ENCODE measurements at regions not wholly inside any gene's neighbourhood (a gene's known extent, or its start where the extent isn't known, plus 50 kb on each side); places are given as distances from the start of the nearest gene placed in this dataset.
"Not testable (repeated sequence)": the region's sequence is repeated elsewhere in the genome, so short reads cannot be mapped to it uniquely, and the experiment has no call there.

DNA sequence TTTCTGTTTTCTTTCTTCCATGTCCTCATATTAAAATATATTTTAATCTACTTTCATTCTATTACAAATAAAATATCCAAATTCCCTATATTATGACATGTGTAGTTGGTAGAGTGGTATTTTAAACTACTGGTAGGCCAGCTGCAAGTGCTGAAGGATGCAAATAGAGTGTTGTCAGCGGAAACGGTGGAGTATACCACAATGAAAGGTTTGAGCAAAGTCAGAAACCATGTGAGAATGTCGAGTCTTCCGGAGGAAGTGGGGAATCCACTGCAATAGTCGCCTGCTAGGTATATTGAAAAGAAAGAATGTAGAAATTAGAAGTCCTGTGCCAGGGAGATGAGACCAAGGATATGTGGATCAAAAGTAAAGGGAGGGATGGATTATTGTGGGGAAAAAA is 373.9 kb downstream of the DSEL start:
- no peak for ATAC-seq
- Mint-ChIP-seq H3K36me3 (ENCODE audit: insufficient read depth) (no peaks in the 10 kb centered on the region), H3K27me3 (ENCODE audit: low read depth) (no peaks in the 10 kb centered on the region), H3K4me3 (no peak overlapping the region), H3K4me1 (ENCODE audit: low read depth) (no peaks in the 10 kb centered on the region), H3K9me3 (no peaks in the 10 kb centered on the region)
- DNase-seq, result no peak

DNA sequence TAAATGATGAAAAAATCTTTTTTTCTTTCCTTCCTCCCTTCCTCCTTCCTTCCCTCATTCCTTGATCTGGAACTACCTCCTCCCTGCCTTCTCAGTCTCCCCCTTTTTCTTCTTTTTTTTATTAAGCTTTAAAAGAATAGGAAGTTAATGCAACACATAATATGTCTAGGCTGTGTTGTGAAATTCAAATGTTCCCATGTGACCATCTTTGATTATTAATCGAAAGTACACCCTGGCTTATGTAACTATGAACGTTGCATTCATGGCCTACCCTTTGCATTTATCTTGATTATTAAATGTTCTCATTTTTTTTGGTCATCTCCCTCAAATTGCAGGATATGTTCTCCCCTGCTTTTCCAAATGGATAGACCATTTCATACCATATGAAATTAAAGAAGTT is 376.0 kb downstream of the DSEL start:
- ATAC-seq (no peak), DNase-seq (no peak)
- H3K4me1 Mint-ChIP-seq (ENCODE audit: low read depth), result no peaks in the 10 kb centered on the region
- no peaks in the 10 kb centered on the region for H3K9me3 Mint-ChIP-seq
- no peak overlapping the region for H3K4me3 Mint-ChIP-seq
- no peaks in the 10 kb centered on the region for H3K27me3 Mint-ChIP-seq (ENCODE audit: low read depth)
- H3K36me3 Mint-ChIP-seq (ENCODE audit: insufficient read depth), result no peaks in the 10 kb centered on the region

DNA sequence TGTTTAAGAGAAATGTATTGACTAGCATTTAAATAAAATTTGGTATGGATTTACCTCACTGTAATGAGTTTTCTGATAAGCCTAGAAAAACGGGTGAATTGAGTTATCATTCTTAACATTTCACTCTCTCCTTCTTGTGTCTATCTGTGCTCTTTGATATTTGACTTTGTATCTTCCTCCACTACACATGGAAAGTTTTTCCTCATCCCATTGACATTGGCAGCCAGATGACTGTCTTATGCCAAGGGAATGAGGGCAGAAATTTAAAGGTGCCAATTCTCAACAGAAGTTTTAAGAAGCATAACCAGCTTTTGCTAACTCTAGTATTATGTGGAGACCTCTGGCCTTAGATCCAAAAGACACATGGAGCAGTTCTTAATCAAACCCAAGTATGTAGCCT is 376.6 kb downstream of the DSEL start:
- DNase-seq (no peak), ATAC-seq (no peak)
- H3K4me3 Mint-ChIP-seq, result no peak overlapping the region
- H3K36me3 Mint-ChIP-seq (ENCODE audit: insufficient read depth), result no peaks in the 10 kb centered on the region
- no peaks in the 10 kb centered on the region for H3K4me1 Mint-ChIP-seq (ENCODE audit: low read depth)
- H3K9me3 Mint-ChIP-seq, result no peaks in the 10 kb centered on the region
- no peaks in the 10 kb centered on the region for H3K27me3 Mint-ChIP-seq (ENCODE audit: low read depth)

DNA sequence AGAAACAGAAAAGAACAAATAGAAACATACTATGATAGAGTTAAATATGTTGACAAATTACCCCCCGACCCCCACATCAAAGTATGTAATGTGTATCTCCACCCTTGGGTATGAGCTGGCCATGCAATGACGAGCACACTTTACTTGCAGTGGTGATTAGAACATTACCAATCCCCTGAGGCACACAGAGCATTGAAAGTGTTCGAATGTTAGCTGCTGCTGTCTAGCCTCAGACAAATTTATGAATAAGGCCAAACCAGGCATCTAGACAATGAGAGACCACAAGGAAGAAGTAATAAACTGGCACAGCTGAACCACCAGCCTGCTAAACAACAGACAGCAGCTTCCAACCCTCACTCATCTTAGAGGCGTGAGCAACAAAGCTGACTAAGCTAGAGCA is 380.5 kb downstream of the DSEL start:
- H3K9me3 Mint-ChIP-seq, result no peaks in the 10 kb centered on the region
- H3K27me3 Mint-ChIP-seq (ENCODE audit: low read depth), result no peaks in the 10 kb centered on the region
- no peaks in the 10 kb centered on the region for H3K36me3 Mint-ChIP-seq (ENCODE audit: insufficient read depth)
- DNase-seq (no peak), ATAC-seq (no peak)
- H3K4me3 Mint-ChIP-seq, result no peak overlapping the region
- H3K4me1 Mint-ChIP-seq (ENCODE audit: low read depth), result no peaks in the 10 kb centered on the region

DNA sequence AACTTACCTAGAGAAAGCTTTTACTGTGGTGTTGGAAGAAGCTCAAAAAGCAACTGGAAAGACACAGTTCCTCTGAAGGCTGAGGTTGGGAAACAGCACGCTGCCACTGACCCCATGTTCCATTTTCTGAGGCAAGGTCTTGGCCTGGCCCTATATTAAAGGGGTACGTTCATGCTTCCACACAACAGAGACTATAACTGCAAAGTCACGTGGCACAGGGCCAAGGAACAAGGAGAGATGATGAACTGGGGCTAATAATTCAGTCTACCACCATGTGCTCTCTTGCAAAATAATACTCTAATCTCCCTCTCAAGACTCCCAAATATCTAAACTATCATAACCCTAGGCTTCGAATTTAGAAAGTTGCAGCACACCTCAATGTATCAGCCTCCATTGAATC is 381.6 kb downstream of the DSEL start:
- Mint-ChIP-seq H3K27me3 (ENCODE audit: low read depth) (no peaks in the 10 kb centered on the region), H3K36me3 (ENCODE audit: insufficient read depth) (no peaks in the 10 kb centered on the region), H3K9me3 (no peaks in the 10 kb centered on the region), H3K4me1 (ENCODE audit: low read depth) (no peaks in the 10 kb centered on the region), H3K4me3 (no peak overlapping the region)
- ATAC-seq, result no peak
- DNase-seq, result no peak

DNA sequence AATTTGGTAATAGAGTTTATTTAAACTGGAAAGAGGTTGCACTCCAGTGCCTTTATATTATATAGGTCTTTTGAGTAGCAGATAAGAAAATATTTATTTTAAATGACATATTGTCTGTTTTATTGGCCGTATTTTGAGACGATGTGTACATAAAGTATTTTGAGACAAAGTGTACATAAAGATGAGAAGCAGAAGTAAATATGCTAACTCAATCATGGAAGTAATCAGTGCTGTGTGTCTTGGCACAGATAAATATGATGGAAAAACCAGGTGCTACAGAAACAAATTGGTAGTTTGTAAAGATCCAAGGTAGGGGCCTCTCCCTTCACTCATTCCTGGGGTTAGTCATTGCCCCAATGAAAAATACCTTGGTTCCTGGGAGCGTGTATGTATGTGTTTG is 382.9 kb downstream of the DSEL start:
- Mint-ChIP-seq H3K4me1 (ENCODE audit: low read depth) (no peaks in the 10 kb centered on the region), H3K36me3 (ENCODE audit: insufficient read depth) (no peaks in the 10 kb centered on the region), H3K4me3 (no peak overlapping the region), H3K27me3 (ENCODE audit: low read depth) (no peaks in the 10 kb centered on the region), H3K9me3 (no peaks in the 10 kb centered on the region)
- no peak for DNase-seq
- ATAC-seq, result no peak

DNA sequence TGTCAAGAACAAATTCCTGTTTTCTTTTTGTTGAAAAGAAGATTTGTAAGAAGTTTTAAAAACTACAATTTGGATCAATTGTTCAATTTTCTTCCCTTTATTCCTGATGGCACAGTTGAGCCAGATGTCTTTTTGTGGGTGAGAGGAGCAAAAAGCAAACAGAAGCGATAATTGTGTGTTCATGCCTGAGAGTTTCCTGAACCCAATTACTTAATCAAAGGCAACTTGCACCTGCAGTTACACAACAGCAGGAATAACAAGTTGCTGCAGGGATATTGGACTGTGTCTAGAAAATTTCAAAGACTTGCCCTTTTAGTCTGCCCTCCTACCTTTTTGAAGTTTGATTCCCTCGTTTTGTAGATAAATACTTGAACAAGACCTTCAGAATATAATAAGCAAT is 383.6 kb downstream of the DSEL start:
- no peak for DNase-seq
- Mint-ChIP-seq H3K4me1 (ENCODE audit: low read depth) (no peaks in the 10 kb centered on the region), H3K4me3 (no peak overlapping the region), H3K36me3 (ENCODE audit: insufficient read depth) (no peaks in the 10 kb centered on the region), H3K9me3 (no peaks in the 10 kb centered on the region), H3K27me3 (ENCODE audit: low read depth) (no peaks in the 10 kb centered on the region)
- no peak for ATAC-seq

DNA sequence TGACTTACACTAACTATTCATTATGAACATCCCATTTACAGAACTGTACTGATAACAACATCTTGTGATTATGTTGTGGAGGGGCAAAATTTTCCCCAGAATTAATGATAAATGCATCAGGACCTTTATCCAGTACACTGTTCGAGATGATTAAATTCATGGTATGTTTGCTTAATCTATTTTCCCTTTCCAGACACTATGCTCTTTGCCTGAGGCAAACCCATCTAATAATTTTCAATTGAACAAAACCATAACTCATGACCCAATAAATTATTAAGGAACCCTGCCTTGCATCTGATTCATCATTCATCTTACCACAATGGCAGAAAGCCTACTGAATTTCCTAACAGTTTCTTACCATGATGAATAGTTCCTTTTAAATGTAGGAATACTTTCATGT is 385.0 kb downstream of the DSEL start:
- H3K36me3 Mint-ChIP-seq (ENCODE audit: insufficient read depth), result no peaks in the 10 kb centered on the region
- no peak for ATAC-seq
- no peak overlapping the region for H3K4me3 Mint-ChIP-seq
- no peaks in the 10 kb centered on the region for H3K27me3 Mint-ChIP-seq (ENCODE audit: low read depth)
- no peak for DNase-seq
- no peaks in the 10 kb centered on the region for H3K9me3 Mint-ChIP-seq
- no peaks in the 10 kb centered on the region for H3K4me1 Mint-ChIP-seq (ENCODE audit: low read depth)

DNA sequence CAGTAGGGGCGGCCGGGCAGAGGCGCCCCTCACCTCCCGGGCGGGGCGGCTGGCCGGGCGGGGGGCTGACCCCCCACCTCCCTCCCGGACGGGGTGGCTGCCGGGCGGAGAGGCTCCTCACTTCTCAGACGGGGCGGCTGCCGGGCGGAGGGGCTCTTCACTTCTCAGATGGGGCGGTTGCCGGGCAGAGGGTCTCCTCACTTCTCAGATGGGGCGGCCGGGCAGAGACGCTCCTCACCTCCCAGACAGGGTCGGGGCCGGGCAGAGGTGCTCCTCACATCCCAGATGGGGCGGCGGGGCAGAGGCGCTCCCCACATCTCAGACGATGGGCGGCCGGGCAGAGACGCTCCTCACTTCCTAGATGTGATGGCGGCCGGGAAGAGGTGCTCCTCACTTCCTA is 389.8 kb downstream of the DSEL start:
- H3K4me1 Mint-ChIP-seq (ENCODE audit: low read depth); ATAC-seq: not testable (repeated sequence)

DNA sequence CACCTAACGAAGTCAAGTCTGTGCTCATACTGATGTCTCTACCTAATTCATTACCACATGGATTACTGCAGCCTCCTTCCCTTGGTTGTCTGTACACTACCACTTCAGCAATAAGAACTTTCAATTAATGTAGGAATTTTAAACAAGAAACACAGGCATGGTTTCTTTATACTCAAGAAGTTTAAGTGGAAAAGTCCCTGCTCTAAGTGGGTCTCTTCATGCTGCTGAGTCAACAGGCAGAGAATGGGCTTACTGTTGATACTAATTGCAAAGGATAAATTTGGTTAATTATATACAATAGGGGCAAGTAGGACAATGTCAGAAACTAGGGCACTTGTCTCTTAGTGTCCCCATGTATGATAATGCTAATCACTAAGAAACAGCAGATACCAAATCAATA is 392.6 kb downstream of the DSEL start:
- ATAC-seq (no peak), DNase-seq (no peak)
- H3K9me3 Mint-ChIP-seq, result no peaks in the 10 kb centered on the region
- H3K27me3 Mint-ChIP-seq (ENCODE audit: low read depth), result no peaks in the 10 kb centered on the region
- no peak overlapping the region for H3K4me3 Mint-ChIP-seq
- H3K36me3 Mint-ChIP-seq (ENCODE audit: insufficient read depth), result no peaks in the 10 kb centered on the region
- no peaks in the 10 kb centered on the region for H3K4me1 Mint-ChIP-seq (ENCODE audit: low read depth)

More for the DNA sequence above, 389.8 kb downstream of the DSEL start:
- DNase-seq; H3K36me3 Mint-ChIP-seq (ENCODE audit: insufficient read depth); H3K4me3 Mint-ChIP-seq; H3K9me3 Mint-ChIP-seq; H3K27me3 Mint-ChIP-seq (ENCODE audit: low read depth): not testable (repeated sequence)

DNA sequence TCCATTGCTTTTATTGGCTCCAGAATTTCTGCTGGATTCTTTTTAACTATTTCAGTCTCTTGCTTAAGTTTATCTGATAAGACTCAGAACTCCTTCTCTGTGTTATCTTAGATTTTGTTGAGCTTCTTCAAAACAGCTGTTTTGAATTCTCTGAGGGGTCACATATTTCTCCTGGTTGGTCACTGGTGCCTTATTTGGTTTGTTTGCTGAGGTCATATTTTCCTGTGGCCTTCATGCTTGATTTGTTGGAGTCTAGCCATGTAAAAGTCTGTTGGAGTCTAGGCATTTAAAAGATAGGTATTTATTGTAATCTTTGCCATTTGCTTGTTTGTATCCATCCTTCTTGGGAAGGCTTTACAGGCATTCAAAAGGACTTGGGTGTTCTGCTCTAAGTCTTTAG is 398.7 kb downstream of the DSEL start:
- no peak overlapping the region for H3K4me3 Mint-ChIP-seq
- H3K4me1 Mint-ChIP-seq (ENCODE audit: low read depth), result no peaks in the 10 kb centered on the region
- no peaks in the 10 kb centered on the region for H3K27me3 Mint-ChIP-seq (ENCODE audit: low read depth)
- ATAC-seq (no peak), DNase-seq (no peak)
- no peaks in the 10 kb centered on the region for H3K36me3 Mint-ChIP-seq (ENCODE audit: insufficient read depth)
- no peaks in the 10 kb centered on the region for H3K9me3 Mint-ChIP-seq

DNA sequence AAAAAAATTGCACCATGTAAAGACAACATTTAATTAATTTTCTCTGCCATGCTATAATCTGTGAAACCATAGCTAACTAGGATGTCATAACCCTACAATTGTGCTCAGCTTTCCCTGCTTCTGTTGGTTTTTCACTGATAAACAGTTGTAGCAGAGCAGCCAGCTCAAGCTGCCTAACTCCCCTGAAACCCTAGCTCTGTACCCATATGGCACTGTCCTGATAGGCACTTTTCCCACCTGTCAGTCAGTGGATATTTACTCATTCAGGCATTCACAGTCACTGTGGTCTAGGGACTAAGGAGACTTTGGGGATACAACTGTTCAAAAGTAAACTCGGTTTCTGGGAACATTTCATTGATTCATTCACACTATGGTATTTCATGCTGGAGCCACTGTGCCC is 407.0 kb downstream of the DSEL start:
- H3K4me1 Mint-ChIP-seq (ENCODE audit: low read depth), result no peaks in the 10 kb centered on the region
- H3K36me3 Mint-ChIP-seq (ENCODE audit: insufficient read depth), result no peaks in the 10 kb centered on the region
- no peak for DNase-seq
- H3K4me3 Mint-ChIP-seq, result no peak overlapping the region
- no peaks in the 10 kb centered on the region for H3K9me3 Mint-ChIP-seq
- ATAC-seq, result no peak
- no peaks in the 10 kb centered on the region for H3K27me3 Mint-ChIP-seq (ENCODE audit: low read depth)

DNA sequence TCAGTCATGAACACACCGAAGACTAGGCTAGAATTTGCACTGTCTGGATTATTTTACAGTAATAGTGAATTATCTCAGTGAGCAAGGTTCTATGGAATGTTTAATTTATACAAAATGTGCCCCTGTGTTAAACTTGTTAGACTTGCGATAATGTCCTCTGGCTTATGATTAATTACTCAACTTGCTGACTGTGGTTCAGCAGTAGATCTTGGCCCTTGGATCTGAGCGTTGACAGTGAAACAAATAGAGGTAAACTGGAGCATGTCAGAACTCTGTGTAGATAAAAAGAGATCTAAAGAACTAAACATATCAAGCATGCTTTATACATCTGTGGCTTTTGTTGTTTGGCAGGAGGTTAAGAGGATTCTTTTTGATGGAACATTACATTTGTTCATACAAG is 407.6 kb downstream of the DSEL start:
- DNase-seq (no peak), ATAC-seq (no peak)
- Mint-ChIP-seq H3K9me3 (no peaks in the 10 kb centered on the region), H3K27me3 (ENCODE audit: low read depth) (no peaks in the 10 kb centered on the region), H3K36me3 (ENCODE audit: insufficient read depth) (no peaks in the 10 kb centered on the region), H3K4me3 (no peak overlapping the region), H3K4me1 (ENCODE audit: low read depth) (no peaks in the 10 kb centered on the region)

DNA sequence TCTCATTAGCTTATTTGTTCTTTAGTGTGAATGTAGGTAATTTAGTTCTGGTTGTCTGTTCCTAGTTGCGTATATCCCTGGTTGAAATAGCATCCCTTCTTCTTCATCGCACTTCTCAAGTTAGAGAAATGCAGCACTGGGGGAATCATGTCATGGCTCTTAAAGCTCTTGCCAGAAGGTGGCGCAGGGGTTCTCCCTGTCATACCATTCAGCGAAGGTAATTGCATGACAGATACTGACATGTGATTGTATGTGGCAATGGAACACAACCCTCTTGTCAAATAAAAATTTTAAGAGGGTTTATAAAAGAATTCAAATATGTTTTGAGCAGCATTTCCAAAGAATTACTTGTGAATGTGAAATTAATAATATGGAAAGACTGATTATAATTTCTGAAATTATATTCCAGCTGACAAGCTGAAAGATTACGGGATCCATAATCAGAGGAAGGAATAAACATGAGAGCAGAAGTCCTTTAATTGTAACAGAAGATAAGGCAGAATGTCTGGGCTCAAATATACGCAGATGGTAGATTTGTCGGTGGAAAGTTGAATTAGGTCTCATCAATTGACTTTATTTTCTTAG is 411.7 kb downstream of the DSEL start:
- ATAC-seq (peak in 1 of 2 donors; percentile 53), DNase-seq (peak; percentile 20)
- no peak overlapping the region for H3K4me3 Mint-ChIP-seq

DNA sequence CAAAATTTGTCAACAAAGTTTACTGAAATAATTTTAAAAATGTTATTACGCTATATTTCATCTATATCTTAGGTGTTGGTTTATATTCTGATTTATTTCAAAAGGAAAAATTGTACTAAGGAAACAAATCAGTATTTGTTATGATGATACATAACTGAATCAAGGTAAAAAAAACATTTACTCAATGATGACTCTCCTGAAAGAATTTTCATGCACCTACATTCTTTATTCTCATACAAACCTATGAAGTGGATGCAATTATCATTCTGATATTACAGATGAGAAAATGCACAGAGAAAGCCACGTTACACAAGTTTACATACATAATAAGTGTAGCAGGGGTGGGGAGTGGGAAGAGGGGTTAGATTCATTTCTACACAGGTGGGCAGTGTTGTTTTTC is 422.4 kb downstream of the DSEL start:
- Mint-ChIP-seq H3K4me1 (ENCODE audit: low read depth) (no peaks in the 10 kb centered on the region), H3K4me3 (no peak overlapping the region), H3K36me3 (ENCODE audit: insufficient read depth) (no peaks in the 10 kb centered on the region), H3K27me3 (ENCODE audit: low read depth) (no peaks in the 10 kb centered on the region), H3K9me3 (no peaks in the 10 kb centered on the region)
- ATAC-seq, result no peak
- DNase-seq, result no peak

More for the DNA sequence above, 411.7 kb downstream of the DSEL start:
- Mint-ChIP-seq H3K9me3 (no peaks in the 10 kb centered on the region), H3K36me3 (ENCODE audit: insufficient read depth) (no peaks in the 10 kb centered on the region), H3K4me1 (ENCODE audit: low read depth) (no peaks in the 10 kb centered on the region), H3K27me3 (ENCODE audit: low read depth) (no peaks in the 10 kb centered on the region)

DNA sequence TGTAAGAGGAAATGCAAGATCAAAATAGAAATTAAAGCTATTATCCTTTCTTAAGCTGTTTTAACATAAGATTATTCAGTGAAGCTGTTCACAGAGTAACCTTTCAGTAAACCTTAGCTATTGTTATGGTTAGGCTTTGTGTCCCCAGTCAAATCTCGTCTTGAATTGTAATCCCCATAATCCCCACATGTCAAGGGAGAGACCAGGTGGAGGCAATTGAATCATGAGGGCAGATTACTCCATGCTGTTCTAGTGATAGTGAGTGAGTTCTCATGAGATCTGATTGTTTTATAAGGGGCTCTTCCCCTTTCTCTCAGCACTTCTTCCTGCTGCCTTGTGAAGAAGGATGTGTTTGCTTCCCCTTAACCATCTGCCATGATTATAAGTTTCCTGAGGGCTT is 424.4 kb downstream of the DSEL start:
- no peaks in the 10 kb centered on the region for H3K4me1 Mint-ChIP-seq (ENCODE audit: low read depth)
- H3K9me3 Mint-ChIP-seq, result no peaks in the 10 kb centered on the region
- DNase-seq (no peak), ATAC-seq (no peak)
- H3K36me3 Mint-ChIP-seq (ENCODE audit: insufficient read depth), result no peaks in the 10 kb centered on the region
- no peak overlapping the region for H3K4me3 Mint-ChIP-seq
- H3K27me3 Mint-ChIP-seq (ENCODE audit: low read depth), result no peaks in the 10 kb centered on the region
